ENCODE measurements at regions not wholly inside any gene's neighbourhood (a gene's known extent, or its start where the extent isn't known, plus 50 kb on each side); places are given as distances from the start of the nearest gene placed in this dataset.

DNA sequence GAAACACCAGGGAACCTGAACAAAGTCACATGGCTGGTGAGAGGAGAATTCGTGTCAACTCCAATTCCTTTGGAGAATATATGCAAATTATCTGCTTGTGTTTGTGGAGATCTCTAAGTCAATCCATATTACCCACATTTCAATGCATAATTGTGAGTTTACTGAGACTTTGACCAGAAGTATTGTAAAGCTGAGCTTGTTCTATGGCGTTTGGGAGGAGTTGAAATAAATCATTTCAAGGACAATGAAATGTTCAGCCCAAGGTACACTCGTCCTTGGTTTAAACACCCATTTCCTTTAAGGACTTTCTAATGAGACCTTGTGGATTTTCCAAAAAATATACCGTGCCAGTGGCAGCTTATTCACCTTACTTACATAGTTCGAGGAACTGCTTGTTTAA is 186.6 kb upstream of the HDAC9 start:
- H2AFZ ChIP-seq (ENCODE audit: low read depth, low read length), result no peak overlapping the region
- no peak for FAIRE-seq
- CTCF ChIA-PET, result interaction anchor here (0.8 to 1.9 kb wide), 3 partner anchors 10 to 539 kb away, joined by 3 to 5 read pairs (median 3); no protein-coding TSS in a partner anchor
- no peaks in the 10 kb centered on the region for H3K9me1 ChIP-seq (replicated peaks; ENCODE audit: control insufficient read depth, extremely low read depth, insufficient read depth, low read length)
- H3K4me1 ChIP-seq (ENCODE audit: control insufficient read depth, extremely low read depth, insufficient read depth, low read length), result no peaks in the 10 kb centered on the region
- dilution Hi-C loops (cut with MboI; ENCODE audit: extremely low pct_ligation_motif_present, low sequenced_read_pairs), result no loop called here
- no peaks in the 10 kb centered on the region for H3K9me3 ChIP-seq (replicated peaks; ENCODE audit: control insufficient read depth, insufficient read depth, low read length)
- intact Hi-C loops (cut with micrococcal nuclease), result no loop called here
- H3K27me3 ChIP-seq (ENCODE audit: control insufficient read depth in 2 of 2, insufficient read depth in 2 of 2, low read length in 2 of 2), result no peaks in the 10 kb centered on the region
- H3K9ac ChIP-seq (replicated peaks; ENCODE audit: extremely low read depth, insufficient read depth, low read length), result no peak overlapping the region
- H3K4me2 ChIP-seq (ENCODE audit: insufficient read depth, low read length), result no peak overlapping the region
- no TSS peak for BruUV-seq (replicated peaks)
- no peak overlapping the region for H3K4me3 ChIP-seq (replicated peaks in 1 of 3; ENCODE audit: insufficient read depth in 1 of 3, low read depth in 1 of 3, low read length in 3 of 3)
- H3K79me2 ChIP-seq (ENCODE audit: control insufficient read depth, insufficient read depth, low read length), result no peaks in the 10 kb centered on the region
- H3K27ac ChIP-seq (ENCODE audit: insufficient read depth, low read depth, low read length), result no peak overlapping the region
- TF ChIP-seq, protein P1, sequence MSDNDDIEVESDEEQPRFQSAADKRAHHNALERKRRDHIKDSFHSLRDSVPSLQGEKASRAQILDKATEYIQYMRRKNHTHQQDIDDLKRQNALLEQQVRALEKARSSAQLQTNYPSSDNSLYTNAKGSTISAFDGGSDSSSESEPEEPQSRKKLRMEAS (IDR thresholded peaks at IDR 0.05; ENCODE audit: insufficient read depth, insufficient read length), result no peak
- TF ChIP-seq MYC (IDR thresholded peaks at IDR 0.05; ENCODE audit: low read depth, low read length), result no peak
- H3K36me3 ChIP-seq (ENCODE audit: control insufficient read depth in 2 of 2, extremely low read depth in 1 of 2, insufficient read depth in 2 of 2, low read length in 2 of 2), result no peaks in the 10 kb centered on the region
- H4K20me1 ChIP-seq (replicated peaks; ENCODE audit: control insufficient read depth, extremely low read depth, insufficient read depth, low read length), result no peaks in the 10 kb centered on the region
- POLR2A ChIA-PET, result no interaction called here
- DNase-seq (ENCODE audit: low read depth, low spot score), result no peak

GRCh38 chr7:18312482-18312881 is 183.1 kb upstream of the HDAC9 start:
- dilution Hi-C loops (cut with MboI; ENCODE audit: extremely low pct_ligation_motif_present, low sequenced_read_pairs) (no loop called here), intact Hi-C loops (cut with micrococcal nuclease) (no loop called here)
- FAIRE-seq (no peak), DNase-seq (ENCODE audit: low read depth, low spot score) (no peak)
- POLR2A ChIA-PET, result no interaction called here
- H3K4me1 ChIP-seq (ENCODE audit: control insufficient read depth, extremely low read depth, insufficient read depth, low read length), result no peaks in the 10 kb centered on the region
- no peak overlapping the region for H3K27ac ChIP-seq (ENCODE audit: insufficient read depth, low read depth, low read length)
- TF ChIP-seq POLR2A (IDR thresholded peaks at IDR 0.05; ENCODE audit: low read depth, low read length) (no peak), EZH2 (IDR thresholded peaks at IDR 0.05; ENCODE audit: borderline replicate concordance, low read depth, low read length, severe bottlenecking) (no peak), JUN (IDR thresholded peaks at IDR 0.05; ENCODE audit: borderline replicate concordance, insufficient read depth, insufficient read length, low read depth) (no peak), MYC (IDR thresholded peaks at IDR 0.05; ENCODE audit: low read depth, low read length) (no peak), POLR2AphosphoS5 (IDR thresholded peaks at IDR 0.05; ENCODE audit: insufficient read depth, low read depth, low read length) (no peak), CTCF (IDR thresholded peaks at IDR 0.05; ENCODE audit: extremely low read depth in 1 of 2, insufficient read depth in 1 of 2, low read depth in 1 of 2, low read length in 2 of 2) (no peak), GATA2 (IDR thresholded peaks at IDR 0.05; ENCODE audit: insufficient read depth, insufficient read length, low read depth, low read length) (no peak), FOS (IDR thresholded peaks at IDR 0.05; ENCODE audit: borderline replicate concordance, insufficient read depth, low read length) (no peak)
- TF ChIP-seq, protein P1 (IDR thresholded peaks at IDR 0.05; ENCODE audit: insufficient read depth, insufficient read length), result no peak
- H3K79me2 ChIP-seq (ENCODE audit: control insufficient read depth, insufficient read depth, low read length), result no peaks in the 10 kb centered on the region
- H3K27me3 ChIP-seq (ENCODE audit: control insufficient read depth in 2 of 2, insufficient read depth in 2 of 2, low read length in 2 of 2), result no peaks in the 10 kb centered on the region
- no peak overlapping the region for H3K4me2 ChIP-seq (ENCODE audit: insufficient read depth, low read length)
- no peak overlapping the region for H3K9ac ChIP-seq (replicated peaks; ENCODE audit: extremely low read depth, insufficient read depth, low read length)
- no peaks in the 10 kb centered on the region for H4K20me1 ChIP-seq (replicated peaks; ENCODE audit: control insufficient read depth, extremely low read depth, insufficient read depth, low read length)
- H3K9me3 ChIP-seq (replicated peaks; ENCODE audit: control insufficient read depth, insufficient read depth, low read length), result no peaks in the 10 kb centered on the region
- H3K9me1 ChIP-seq (replicated peaks; ENCODE audit: control insufficient read depth, extremely low read depth, insufficient read depth, low read length), result no peaks in the 10 kb centered on the region
- no TSS peak for BruUV-seq (replicated peaks)
- H3K36me3 ChIP-seq (ENCODE audit: control insufficient read depth in 2 of 2, extremely low read depth in 1 of 2, insufficient read depth in 2 of 2, low read length in 2 of 2), result no peaks in the 10 kb centered on the region
- no peak overlapping the region for H3K4me3 ChIP-seq (replicated peaks in 1 of 3; ENCODE audit: insufficient read depth in 1 of 3, low read depth in 1 of 3, low read length in 3 of 3)
- CTCF ChIA-PET, result interaction anchor here (1.2 to 2.3 kb wide), 3 partner anchors 9 to 542 kb away, joined by 5 to 8 read pairs (median 6); no protein-coding TSS in a partner anchor
- no peak overlapping the region for H2AFZ ChIP-seq (ENCODE audit: low read depth, low read length)

Measured in endothelial cell of umbilical vein (primary cell).